DND-41 (cell line): ENCODE measurements at regions not wholly inside any gene's neighbourhood (a gene's known extent, or its start where the extent isn't known, plus 50 kb on each side); places are given as distances from the start of the nearest gene placed in this dataset.

Experiments used
- EZH2 ChIP-seq: IDR thresholded peaks from 3 replicates; pipeline ENCODE4 v1.6.1; 2012; ENCODE audit warnings: borderline replicate concordance, low read depth, mild to moderate bottlenecking, moderate library complexity, low read length, inconsistent platforms; ENCODE audit not compliant: severe bottlenecking
- TF ChIP-seq, protein P1 (sequence below): IDR thresholded peaks from 2 replicates; pipeline ENCODE4 v1.5.1; 2012; ENCODE audit warnings: borderline replicate concordance, low read length, moderate library complexity, mild to moderate bottlenecking; ENCODE audit not compliant: poor library complexity, severe bottlenecking; ENCODE audit errors: extremely low read depth

DNA sequence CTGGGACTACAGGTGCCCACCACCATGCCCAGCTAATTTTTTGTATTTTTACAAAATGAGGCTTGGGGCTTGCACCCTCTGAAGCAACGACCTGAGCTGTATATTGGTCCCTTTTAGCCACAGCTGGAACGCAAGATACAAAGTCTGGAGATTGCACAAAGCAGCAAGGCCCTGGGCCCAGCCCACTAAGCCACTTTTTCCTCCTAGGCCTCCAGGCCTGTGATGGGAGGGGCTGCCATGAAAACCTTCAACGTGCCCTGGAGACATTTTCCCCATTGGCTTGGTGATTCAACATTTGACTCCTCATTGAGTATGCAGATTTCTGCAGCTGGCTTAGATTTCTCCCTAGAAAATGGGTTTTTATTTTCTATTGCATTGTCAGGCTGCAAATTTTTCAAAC lies 69.2 kb downstream of the CYB561 start:
- TF ChIP-seq, protein P1, sequence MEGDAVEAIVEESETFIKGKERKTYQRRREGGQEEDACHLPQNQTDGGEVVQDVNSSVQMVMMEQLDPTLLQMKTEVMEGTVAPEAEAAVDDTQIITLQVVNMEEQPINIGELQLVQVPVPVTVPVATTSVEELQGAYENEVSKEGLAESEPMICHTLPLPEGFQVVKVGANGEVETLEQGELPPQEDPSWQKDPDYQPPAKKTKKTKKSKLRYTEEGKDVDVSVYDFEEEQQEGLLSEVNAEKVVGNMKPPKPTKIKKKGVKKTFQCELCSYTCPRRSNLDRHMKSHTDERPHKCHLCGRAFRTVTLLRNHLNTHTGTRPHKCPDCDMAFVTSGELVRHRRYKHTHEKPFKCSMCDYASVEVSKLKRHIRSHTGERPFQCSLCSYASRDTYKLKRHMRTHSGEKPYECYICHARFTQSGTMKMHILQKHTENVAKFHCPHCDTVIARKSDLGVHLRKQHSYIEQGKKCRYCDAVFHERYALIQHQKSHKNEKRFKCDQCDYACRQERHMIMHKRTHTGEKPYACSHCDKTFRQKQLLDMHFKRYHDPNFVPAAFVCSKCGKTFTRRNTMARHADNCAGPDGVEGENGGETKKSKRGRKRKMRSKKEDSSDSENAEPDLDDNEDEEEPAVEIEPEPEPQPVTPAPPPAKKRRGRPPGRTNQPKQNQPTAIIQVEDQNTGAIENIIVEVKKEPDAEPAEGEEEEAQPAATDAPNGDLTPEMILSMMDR = no peak
- no peak for TF ChIP-seq EZH2
